ENCODE measurements at regions not wholly inside any gene's neighbourhood (a gene's known extent, or its start where the extent isn't known, plus 50 kb on each side); places are given as distances from the start of the nearest gene placed in this dataset.

DNA sequence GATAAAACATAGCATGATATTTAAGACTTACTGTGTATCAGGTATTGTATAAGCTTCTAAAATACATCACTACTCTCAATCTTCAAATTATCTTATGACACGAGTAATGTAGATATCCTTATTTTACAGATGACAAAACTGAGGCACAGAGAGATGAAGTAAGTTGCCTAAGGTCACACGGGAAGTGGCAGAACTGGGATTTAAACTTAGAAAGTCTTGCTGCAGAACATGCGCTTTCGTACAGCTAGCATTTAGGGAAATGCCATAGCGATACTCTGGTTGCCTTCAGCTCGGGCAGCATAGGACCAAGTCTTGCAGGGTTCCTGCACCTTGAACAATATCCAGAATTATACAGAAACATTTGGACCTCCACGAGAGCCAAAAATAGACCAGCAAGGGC is 162.4 kb downstream of the BRMS1L start:
- Histone ChIP-seq H3K36me3 (no peaks in the 10 kb centered on the region), H3K27ac (no peak overlapping the region), H3K4me1 (no peaks in the 10 kb centered on the region), H3K9me3 (no peaks in the 10 kb centered on the region), H3K4me3 (no peak overlapping the region), H3K27me3 (no peaks in the 10 kb centered on the region)
- TF ChIP-seq POLR2A (IDR thresholded peaks at IDR 0.05), result no peak
- TF ChIP-seq, protein P1, sequence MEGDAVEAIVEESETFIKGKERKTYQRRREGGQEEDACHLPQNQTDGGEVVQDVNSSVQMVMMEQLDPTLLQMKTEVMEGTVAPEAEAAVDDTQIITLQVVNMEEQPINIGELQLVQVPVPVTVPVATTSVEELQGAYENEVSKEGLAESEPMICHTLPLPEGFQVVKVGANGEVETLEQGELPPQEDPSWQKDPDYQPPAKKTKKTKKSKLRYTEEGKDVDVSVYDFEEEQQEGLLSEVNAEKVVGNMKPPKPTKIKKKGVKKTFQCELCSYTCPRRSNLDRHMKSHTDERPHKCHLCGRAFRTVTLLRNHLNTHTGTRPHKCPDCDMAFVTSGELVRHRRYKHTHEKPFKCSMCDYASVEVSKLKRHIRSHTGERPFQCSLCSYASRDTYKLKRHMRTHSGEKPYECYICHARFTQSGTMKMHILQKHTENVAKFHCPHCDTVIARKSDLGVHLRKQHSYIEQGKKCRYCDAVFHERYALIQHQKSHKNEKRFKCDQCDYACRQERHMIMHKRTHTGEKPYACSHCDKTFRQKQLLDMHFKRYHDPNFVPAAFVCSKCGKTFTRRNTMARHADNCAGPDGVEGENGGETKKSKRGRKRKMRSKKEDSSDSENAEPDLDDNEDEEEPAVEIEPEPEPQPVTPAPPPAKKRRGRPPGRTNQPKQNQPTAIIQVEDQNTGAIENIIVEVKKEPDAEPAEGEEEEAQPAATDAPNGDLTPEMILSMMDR (IDR thresholded peaks at IDR 0.05), result no peak
- intact Hi-C loops (cut with DNase I), result no loop called here
- ATAC-seq (no peak), DNase-seq (no peak)
- WGBS, 4 donors, result 82 to 86% (median 84%) methylated on average over 7 of the region's 7 CpGs

DNA sequence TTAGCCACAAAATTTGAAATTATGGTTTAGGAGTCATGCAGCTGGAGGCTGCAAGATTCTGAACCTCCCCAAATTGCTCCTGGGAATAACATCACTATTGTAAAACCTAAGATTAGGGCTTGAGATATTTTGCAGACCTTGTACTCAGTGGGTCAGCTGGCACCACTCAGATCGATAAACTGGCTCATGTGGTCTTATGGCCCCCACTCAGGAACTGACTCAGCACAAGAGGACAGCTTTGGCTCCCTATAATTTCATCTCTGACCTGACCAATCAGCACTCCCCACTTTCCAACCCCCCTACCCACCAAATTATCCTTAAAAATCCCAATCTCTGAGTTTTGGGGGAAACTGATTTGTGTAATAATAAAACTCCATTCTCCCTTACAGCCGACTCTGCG is 161.6 kb downstream of the BRMS1L start:
- H3K27ac ChIP-seq, result no peak overlapping the region
- no peaks in the 10 kb centered on the region for H3K27me3 ChIP-seq
- TF ChIP-seq, protein P1 (IDR thresholded peaks at IDR 0.05), result no peak
- TF ChIP-seq POLR2A (IDR thresholded peaks at IDR 0.05), result no peak
- no peaks in the 10 kb centered on the region for H3K4me1 ChIP-seq
- 84 to 87% (median 86%) methylated on average over 3 of the region's 3 CpGs for WGBS, 4 donors
- no peaks in the 10 kb centered on the region for H3K9me3 ChIP-seq
- no peak overlapping the region for H3K4me3 ChIP-seq
- DNase-seq (no peak), ATAC-seq (no peak)
- intact Hi-C loops (cut with DNase I), result no loop called here
- no peaks in the 10 kb centered on the region for H3K36me3 ChIP-seq

DNA sequence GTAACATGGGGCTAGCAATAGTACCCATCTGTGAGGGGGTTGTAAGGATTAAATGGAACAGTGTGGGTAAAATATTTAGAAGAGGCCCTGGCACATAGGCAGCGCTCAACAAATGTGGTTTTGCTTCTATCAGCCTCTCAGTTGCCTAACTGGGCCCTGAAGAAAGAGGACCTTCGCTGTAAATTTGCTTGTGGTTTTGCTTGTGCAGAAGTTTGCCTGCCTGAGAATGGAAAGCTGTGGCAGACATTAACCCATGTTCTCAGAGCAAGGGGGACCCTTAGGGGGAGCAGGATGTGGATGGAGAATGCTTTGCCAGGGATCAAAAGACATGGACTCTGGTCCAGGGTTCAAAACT is 160.1 kb downstream of the BRMS1L start:
- ATAC-seq (no peak), DNase-seq (no peak)
- intact Hi-C loops (cut with DNase I), result no loop called here
- no peaks in the 10 kb centered on the region for H3K9me3 ChIP-seq
- no peaks in the 10 kb centered on the region for H3K27me3 ChIP-seq
- no peak overlapping the region for H3K4me3 ChIP-seq
- whole genome bisulfite sequencing, 4 donors, result 65 to 84% (median 81%) methylated on average over 2 of the region's 2 CpGs
- H3K27ac ChIP-seq, result no peak overlapping the region
- no peak for TF ChIP-seq POLR2A (IDR thresholded peaks at IDR 0.05)
- TF ChIP-seq, protein P1 (IDR thresholded peaks at IDR 0.05), result no peak
- no peaks in the 10 kb centered on the region for H3K36me3 ChIP-seq
- H3K4me1 ChIP-seq, result no peaks in the 10 kb centered on the region

DNA sequence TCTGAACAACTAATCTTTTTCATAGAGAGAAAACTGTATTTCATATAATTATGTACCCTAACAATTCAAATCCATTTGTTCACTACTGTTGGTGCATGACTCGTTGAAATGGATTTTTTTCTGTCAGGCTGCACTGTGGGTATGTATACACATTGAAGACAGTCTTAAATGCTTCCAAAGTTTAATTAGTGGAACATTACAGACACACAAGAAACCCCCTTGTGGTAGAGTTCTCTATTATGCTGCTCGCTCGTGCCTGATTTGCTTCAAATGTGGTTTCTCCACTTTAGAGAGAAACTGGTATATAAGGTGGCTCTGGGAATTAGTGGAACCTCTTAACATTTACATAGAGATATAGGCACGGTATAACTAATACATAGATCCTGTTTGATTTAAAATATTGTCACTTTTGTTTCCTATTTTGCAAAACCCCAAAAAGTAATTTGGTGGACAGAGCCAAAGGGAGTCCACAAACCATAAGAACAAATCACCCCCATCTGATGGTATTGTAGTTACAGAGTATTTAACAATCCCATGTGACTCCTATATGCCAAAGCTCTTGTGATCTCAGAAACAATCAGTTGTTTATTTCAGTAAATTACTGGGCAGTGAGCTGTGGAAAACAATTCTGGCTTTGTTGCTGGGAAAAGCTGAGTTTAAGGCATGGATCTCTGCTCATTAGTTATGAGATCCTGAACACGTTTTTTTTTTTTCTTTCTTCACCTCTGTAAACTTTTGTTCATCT is 159.5 kb downstream of the BRMS1L start:
- Histone ChIP-seq H3K36me3 (no peaks in the 10 kb centered on the region), H3K4me1 (no peaks in the 10 kb centered on the region), H3K27me3 (no peaks in the 10 kb centered on the region), H3K27ac (no peak overlapping the region), H3K4me3 (no peak overlapping the region), H3K9me3 (no peaks in the 10 kb centered on the region)
- WGBS, 4 donors, result 40 to 60% (median 47%) methylated on average over 5 of the region's 5 CpGs
- intact Hi-C loops (cut with DNase I), result no loop called here
- DNase-seq (no peak), ATAC-seq (no peak)
- TF ChIP-seq POLR2A (IDR thresholded peaks at IDR 0.05), result no peak
- TF ChIP-seq, protein P1 (IDR thresholded peaks at IDR 0.05), result no peak

Measured in heart left ventricle (tissue), 16 donors.